Natural killer cell (primary cell): ENCODE measurements at regions not wholly inside any gene's neighbourhood (a gene's known extent, or its start where the extent isn't known, plus 50 kb on each side); places are given as distances from the start of the nearest gene placed in this dataset.
A peak's percentile ranks its signal among the peaks of the same experiment; 100 is the strongest.

Experiments
- ATAC-seq, 3 donors: fragments of 150-1000 bp in 2 of 3; fragments of 200-7000 bp in 1 of 3; cut with Tn5 transposase; 1 replicate in 1 of 3; 2 replicates in 2 of 3; pipeline ENCODE4 v1.10.0; 2021; ENCODE audit warnings: mild to moderate bottlenecking in 2 of 3, moderate library complexity in 2 of 3
- DNase-seq, 2 donors: peaks; one replicate each; pipeline versions ENCODE4 v3.0.0 to v3.0.0-alpha.2; 2013 to 2021; ENCODE audit warnings: mixed read lengths in 1 of 2
- H3K27ac ChIP-seq: one replicate; pipeline ENCODE4 v1.5.1; 2013; ENCODE audit warnings: mild to moderate bottlenecking, low read length
- H3K27me3 ChIP-seq: one replicate; pipeline ENCODE4 v1.6.1; 2013; ENCODE audit warnings: low read length; ENCODE audit not compliant: control insufficient read depth, insufficient read depth
- H3K36me3 ChIP-seq: one replicate; pipeline ENCODE4 v1.6.1; 2013; ENCODE audit warnings: low read length; ENCODE audit not compliant: control insufficient read depth, insufficient read depth
- H3K4me1 ChIP-seq: one replicate; pipeline ENCODE4 v1.6.1; 2013; ENCODE audit warnings: low read length; ENCODE audit not compliant: control insufficient read depth, insufficient read depth
- H3K4me3 ChIP-seq: one replicate; pipeline ENCODE4 v1.5.1; 2013; ENCODE audit warnings: low read length
- H3K9me3 ChIP-seq: one replicate; pipeline ENCODE4 v1.6.1; 2013; ENCODE audit warnings: low read length; ENCODE audit not compliant: control insufficient read depth, insufficient read depth
- H3K27ac Mint-ChIP-seq, 2 donors: one replicate each; pipeline ENCODE4 v1.8.0; 2022; ENCODE audit warnings: mild to moderate bottlenecking in 2 of 2, mixed read lengths in 2 of 2, moderate library complexity in 1 of 2
- H3K27me3 Mint-ChIP-seq, 2 donors: one replicate each; pipeline ENCODE4 v1.8.0; 2022; ENCODE audit warnings: low read depth in 2 of 2, mixed read lengths in 2 of 2
- H3K36me3 Mint-ChIP-seq: one replicate; pipeline ENCODE4 v1.8.0; 2022; ENCODE audit warnings: mixed read lengths
- H3K4me1 Mint-ChIP-seq, 2 donors: one replicate each; pipeline ENCODE4 v1.8.0; 2022; ENCODE audit warnings: mixed read lengths in 2 of 2
- H3K4me3 Mint-ChIP-seq: one replicate; pipeline ENCODE4 v1.8.0; 2022; ENCODE audit warnings: mild to moderate bottlenecking, moderate library complexity, mixed read lengths
- H3K9me3 Mint-ChIP-seq, 2 donors: one replicate each; pipeline ENCODE4 v1.8.0; 2022; ENCODE audit warnings: mixed read lengths in 2 of 2
- WGBS: methylation state at CpG from one replicate; pipeline ENCODE4 v1.1.7; 2013; ENCODE audit warnings: missing lambda C conversion rate; ENCODE audit not compliant: insufficient coverage; 5-methylcytosine and 5-hydroxymethylcytosine counted together
- intact Hi-C: fragments of 100-400 bp; cut with micrococcal nuclease; formaldehyde crosslinking; loops from one replicate; pipeline ENCODE4 v1.14.2; 2022
- TF ChIP-seq, protein P1 (sequence below): fragments of 200-600 bp; IDR thresholded peaks from one replicate; pipeline ENCODE4 v1.8.0; 2022; ENCODE audit warnings: antibody characterized with exemption

DNA sequence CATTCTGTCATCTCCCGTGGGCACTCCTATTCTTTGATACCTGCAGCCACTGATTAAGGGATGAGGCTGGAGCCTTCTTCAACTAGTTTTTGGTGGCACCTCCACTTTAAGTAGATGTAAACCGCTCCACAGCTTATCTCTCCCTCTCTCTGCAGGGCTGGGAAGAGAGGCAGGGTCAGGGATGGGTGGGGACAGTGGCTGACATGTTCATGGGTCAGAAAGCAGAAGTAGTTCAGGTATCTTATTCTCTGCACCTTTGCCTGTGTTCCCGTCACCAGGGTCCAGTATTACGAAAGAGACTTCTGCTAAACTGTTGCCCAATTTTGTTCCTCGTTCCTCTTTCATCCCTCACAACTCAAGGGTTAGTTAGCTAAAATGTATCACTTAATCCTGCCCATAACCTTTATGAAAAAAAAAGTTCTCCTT, 51.7 kb upstream of the EDEM3 start:
- peak overlapping the region in 1 of 2 donors; percentile 66 for H3K27ac Mint-ChIP-seq
- Histone ChIP-seq H3K27ac (no peak overlapping the region), H3K27me3 (no peaks in the 10 kb centered on the region), H3K4me1 (peaks cover 7% of the 10 kb centered on the region), H3K9me3 (no peaks in the 10 kb centered on the region), H3K4me3 (no peak overlapping the region), H3K36me3 (peaks cover 21% of the 10 kb centered on the region)
- intact Hi-C loops = no loop called here
- no peaks in the 10 kb centered on the region for H3K9me3 Mint-ChIP-seq
- H3K36me3 Mint-ChIP-seq = no peaks in the 10 kb centered on the region
- H3K4me1 Mint-ChIP-seq = peaks cover 6% of the 10 kb centered on the region in 2 donors
- ATAC-seq (peak in 1 of 3 donors; percentile 78), DNase-seq (peak in 1 of 2 donors; percentile 13)
- no peaks in the 10 kb centered on the region for H3K27me3 Mint-ChIP-seq
- H3K4me3 Mint-ChIP-seq = no peak overlapping the region
- 73% methylated on average over 4 of the region's 5 CpGs for WGBS
- TF ChIP-seq, protein P1, sequence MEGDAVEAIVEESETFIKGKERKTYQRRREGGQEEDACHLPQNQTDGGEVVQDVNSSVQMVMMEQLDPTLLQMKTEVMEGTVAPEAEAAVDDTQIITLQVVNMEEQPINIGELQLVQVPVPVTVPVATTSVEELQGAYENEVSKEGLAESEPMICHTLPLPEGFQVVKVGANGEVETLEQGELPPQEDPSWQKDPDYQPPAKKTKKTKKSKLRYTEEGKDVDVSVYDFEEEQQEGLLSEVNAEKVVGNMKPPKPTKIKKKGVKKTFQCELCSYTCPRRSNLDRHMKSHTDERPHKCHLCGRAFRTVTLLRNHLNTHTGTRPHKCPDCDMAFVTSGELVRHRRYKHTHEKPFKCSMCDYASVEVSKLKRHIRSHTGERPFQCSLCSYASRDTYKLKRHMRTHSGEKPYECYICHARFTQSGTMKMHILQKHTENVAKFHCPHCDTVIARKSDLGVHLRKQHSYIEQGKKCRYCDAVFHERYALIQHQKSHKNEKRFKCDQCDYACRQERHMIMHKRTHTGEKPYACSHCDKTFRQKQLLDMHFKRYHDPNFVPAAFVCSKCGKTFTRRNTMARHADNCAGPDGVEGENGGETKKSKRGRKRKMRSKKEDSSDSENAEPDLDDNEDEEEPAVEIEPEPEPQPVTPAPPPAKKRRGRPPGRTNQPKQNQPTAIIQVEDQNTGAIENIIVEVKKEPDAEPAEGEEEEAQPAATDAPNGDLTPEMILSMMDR = no peak

DNA sequence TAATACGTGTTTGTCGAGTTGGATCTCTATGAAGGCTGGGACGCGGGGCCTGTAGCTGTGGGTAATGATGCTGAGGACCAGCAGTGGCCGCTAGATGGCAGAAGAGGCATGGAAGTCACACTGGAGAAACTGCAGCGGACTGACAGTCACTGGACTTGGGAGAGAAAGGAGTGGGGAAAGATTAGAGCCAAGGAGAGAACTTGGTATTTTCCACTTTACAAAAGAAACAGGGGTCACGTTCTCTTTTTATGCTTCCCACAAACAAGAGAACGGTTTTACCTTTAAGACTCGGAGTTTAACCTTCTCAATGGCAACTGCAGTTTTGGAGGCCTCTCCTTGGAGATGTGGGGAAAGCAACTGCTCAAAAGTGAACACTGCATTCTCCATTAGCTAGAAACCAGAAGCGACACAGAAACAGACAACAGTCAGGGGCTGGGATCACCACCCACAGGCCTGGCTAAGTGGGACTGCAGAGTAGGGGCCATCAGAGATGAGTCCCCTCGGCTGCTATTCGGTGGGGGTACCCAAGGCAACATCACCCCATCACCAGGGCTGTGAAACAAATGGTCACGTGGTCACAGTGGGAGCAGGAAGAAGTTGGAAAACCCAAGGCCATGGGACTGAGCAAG, 51.1 kb upstream of the EDEM3 start:
- Mint-ChIP-seq H3K27ac (peak overlapping the region in 1 of 2 donors; percentile 66), H3K36me3 (no peaks in the 10 kb centered on the region), H3K4me3 (no peak overlapping the region), H3K9me3 (no peaks in the 10 kb centered on the region), H3K27me3 (no peaks in the 10 kb centered on the region), H3K4me1 (peaks cover 6% of the 10 kb centered on the region in 2 donors)
- Histone ChIP-seq H3K4me3 (no peak overlapping the region), H3K4me1 (peaks cover 7% of the 10 kb centered on the region), H3K27me3 (no peaks in the 10 kb centered on the region), H3K27ac (no peak overlapping the region), H3K9me3 (no peaks in the 10 kb centered on the region), H3K36me3 (peaks cover 25% of the 10 kb centered on the region)
- TF ChIP-seq, protein P1 = peak; percentile 94
- intact Hi-C loops = loop anchor here (1.0 kb wide), 3 partner anchors 177 to 865 kb away; no protein-coding TSS in a partner anchor
- DNase-seq (peak; percentile 79 to 92), ATAC-seq (peak; percentile 88 to 100 (median 98))
- WGBS = 36% methylated on average over 10 of the region's 13 CpGs
